T-helper 2 cell treated with Interferon-gamma antibody and Interleukin-4, amounts not matched to agents 5 μg/mL and 100 μg/mL, for 36 hours (primary cell): ENCODE measurements at regions not wholly inside any gene's neighbourhood (a gene's known extent, or its start where the extent isn't known, plus 50 kb on each side); places are given as distances from the start of the nearest gene placed in this dataset.

Experiments used
- DNase-seq: peaks from one replicate; pipeline ENCODE4 v3.0.0; 2021; ENCODE audit warnings: low spot score
- H3K27ac Mint-ChIP-seq: one replicate; pipeline ENCODE4 v1.8.0; 2021; ENCODE audit warnings: mild to moderate bottlenecking, mixed read lengths
- H3K27me3 Mint-ChIP-seq: one replicate; pipeline ENCODE4 v1.8.0; 2021; ENCODE audit warnings: low read depth, mixed read lengths
- H3K36me3 Mint-ChIP-seq: one replicate; pipeline ENCODE4 v1.8.0; 2021; ENCODE audit warnings: low read depth, mixed read lengths
- H3K4me1 Mint-ChIP-seq: one replicate; pipeline ENCODE4 v1.8.0; 2021; ENCODE audit warnings: low read depth, mixed read lengths
- H3K4me3 Mint-ChIP-seq: one replicate; pipeline ENCODE4 v1.8.0; 2022; ENCODE audit warnings: mild to moderate bottlenecking, moderate library complexity, mixed read lengths
- H3K9me3 Mint-ChIP-seq: one replicate; pipeline ENCODE4 v1.8.0; 2021; ENCODE audit warnings: mixed read lengths

GRCh38 chr3:21062831-21063294 is 688.1 kb downstream of the ZNF385D start:
- no peaks in the 10 kb centered on the region for H3K36me3 Mint-ChIP-seq
- H3K9me3 Mint-ChIP-seq = peaks cover 31% of the 10 kb centered on the region
- DNase-seq = no peak
- H3K27ac Mint-ChIP-seq = no peak overlapping the region
- no peaks in the 10 kb centered on the region for H3K4me1 Mint-ChIP-seq
- H3K4me3 Mint-ChIP-seq = no peak overlapping the region
- no peaks in the 10 kb centered on the region for H3K27me3 Mint-ChIP-seq

GRCh38 chr3:21059404-21059803 is 691.6 kb downstream of the ZNF385D start:
- Mint-ChIP-seq H3K36me3 (no peaks in the 10 kb centered on the region), H3K27ac (no peak overlapping the region), H3K4me1 (no peaks in the 10 kb centered on the region), H3K4me3 (no peak overlapping the region), H3K9me3 (peaks cover 33% of the 10 kb centered on the region), H3K27me3 (no peaks in the 10 kb centered on the region)
- DNase-seq = no peak

- Mint-ChIP-seq H3K27me3 (no peaks in the 10 kb centered on the region), H3K4me1 (no peaks in the 10 kb centered on the region), H3K9me3 (peaks cover 26% of the 10 kb centered on the region), H3K36me3 (no peaks in the 10 kb centered on the region), H3K4me3 (no peak overlapping the region), H3K27ac (no peak overlapping the region)
- no peak for DNase-seq
Observed at GRCh38 chr3:21056293-21056692, 694.7 kb downstream of the ZNF385D start.

DNA sequence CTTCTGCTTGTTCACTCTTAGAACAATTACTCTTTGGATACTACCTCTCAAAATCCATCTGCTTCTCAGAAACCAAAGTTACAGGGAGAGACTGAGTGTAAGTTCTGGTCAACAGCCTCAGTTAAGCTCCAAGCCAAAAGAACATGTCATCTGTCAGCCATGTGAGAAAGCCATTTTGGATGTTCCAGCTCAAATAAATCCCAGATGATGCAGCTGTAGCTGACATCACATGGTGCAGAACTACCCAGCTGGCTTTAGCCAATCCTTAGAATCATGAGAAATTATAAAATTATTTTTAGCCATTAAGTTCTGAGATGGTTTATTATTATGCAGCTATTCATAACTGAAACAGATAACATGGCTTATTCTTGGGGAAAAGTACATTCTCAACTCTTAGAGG is 696.0 kb downstream of the ZNF385D start:
- Mint-ChIP-seq H3K27me3 (no peaks in the 10 kb centered on the region), H3K36me3 (no peaks in the 10 kb centered on the region), H3K4me1 (no peaks in the 10 kb centered on the region), H3K27ac (no peak overlapping the region), H3K4me3 (no peak overlapping the region), H3K9me3 (peaks cover 37% of the 10 kb centered on the region)
- DNase-seq = no peak

GRCh38 chr3:21054064-21054463 is 696.9 kb downstream of the ZNF385D start:
- no peak overlapping the region for H3K27ac Mint-ChIP-seq
- H3K9me3 Mint-ChIP-seq = peaks cover 31% of the 10 kb centered on the region
- no peaks in the 10 kb centered on the region for H3K36me3 Mint-ChIP-seq
- H3K27me3 Mint-ChIP-seq = no peaks in the 10 kb centered on the region
- DNase-seq = no peak
- H3K4me3 Mint-ChIP-seq = no peak overlapping the region
- no peaks in the 10 kb centered on the region for H3K4me1 Mint-ChIP-seq

DNA sequence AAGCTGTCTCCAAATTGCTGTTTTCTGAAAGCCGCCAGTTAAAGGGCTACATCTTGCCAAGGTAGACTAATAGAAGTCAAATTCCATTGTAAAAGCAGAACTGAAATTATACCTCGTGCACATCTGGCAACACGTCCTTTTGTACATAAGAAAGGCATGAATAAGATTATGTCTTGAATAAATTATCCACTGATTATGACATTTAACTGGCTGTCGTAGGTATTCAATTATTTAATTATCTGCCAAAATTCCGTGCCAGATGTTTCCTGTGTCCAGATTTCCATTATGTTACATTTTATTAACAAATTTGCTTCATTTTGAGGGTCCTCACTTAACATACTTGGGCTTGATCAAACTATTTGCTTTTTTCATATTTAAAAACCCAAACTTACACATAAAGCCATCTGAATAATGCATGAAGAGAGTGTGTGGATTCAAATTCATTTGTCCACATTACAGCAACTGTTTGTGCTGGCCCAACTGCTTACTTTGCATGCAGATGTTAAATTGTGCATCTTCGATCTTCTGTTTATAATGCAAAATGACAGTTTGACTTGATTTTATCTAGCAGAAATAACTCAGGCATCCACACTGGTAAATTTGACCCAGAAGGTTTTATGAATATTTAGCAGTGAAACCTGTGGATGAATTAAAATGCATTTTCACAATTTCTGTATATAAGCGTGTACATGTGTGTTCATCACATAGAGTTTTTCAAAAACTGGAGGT is 701.5 kb downstream of the ZNF385D start:
- no peaks in the 10 kb centered on the region for H3K36me3 Mint-ChIP-seq
- H3K4me1 Mint-ChIP-seq = no peaks in the 10 kb centered on the region
- no peak overlapping the region for H3K4me3 Mint-ChIP-seq

GRCh38 chr3:21043139-21043538 is 707.9 kb downstream of the ZNF385D start:
- Mint-ChIP-seq H3K27me3 (no peaks in the 10 kb centered on the region), H3K4me1 (no peaks in the 10 kb centered on the region), H3K4me3 (no peak overlapping the region), H3K9me3 (peaks cover 8% of the 10 kb centered on the region), H3K36me3 (no peaks in the 10 kb centered on the region), H3K27ac (no peak overlapping the region)
- no peak for DNase-seq

More for the DNA sequence above, 701.5 kb downstream of the ZNF385D start:
- H3K27me3 Mint-ChIP-seq = no peaks in the 10 kb centered on the region
- no peak for DNase-seq
- H3K9me3 Mint-ChIP-seq = peaks cover 17% of the 10 kb centered on the region
- H3K27ac Mint-ChIP-seq = no peak overlapping the region

DNA sequence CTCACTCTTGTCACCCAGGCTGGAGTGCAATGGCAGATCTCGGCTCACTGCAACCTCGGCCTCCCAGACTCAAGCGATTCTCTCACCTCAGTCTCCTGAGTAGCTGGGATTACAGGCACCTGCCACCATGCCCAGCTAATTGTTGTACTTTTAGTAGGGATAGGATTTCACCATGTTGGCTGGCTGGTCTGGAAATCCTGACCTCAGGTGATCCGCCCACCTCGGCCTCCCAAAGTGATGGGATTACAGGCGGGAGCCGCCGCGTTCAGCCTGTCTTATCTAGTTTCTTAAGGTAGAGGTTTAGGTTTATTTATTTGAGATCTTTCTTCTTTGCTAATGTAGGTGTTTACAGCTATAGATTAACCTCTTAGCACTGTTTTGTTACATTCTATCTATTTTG is 708.8 kb downstream of the ZNF385D start:
- Mint-ChIP-seq H3K4me1 (no peaks in the 10 kb centered on the region), H3K27ac (no peak overlapping the region), H3K36me3 (no peaks in the 10 kb centered on the region), H3K9me3 (peaks cover 13% of the 10 kb centered on the region), H3K27me3 (no peaks in the 10 kb centered on the region), H3K4me3 (no peak overlapping the region)
- DNase-seq = no peak

- no peaks in the 10 kb centered on the region for H3K36me3 Mint-ChIP-seq
- H3K4me3 Mint-ChIP-seq = no peak overlapping the region
- no peaks in the 10 kb centered on the region for H3K27me3 Mint-ChIP-seq
- H3K9me3 Mint-ChIP-seq = peaks cover 13% of the 10 kb centered on the region
- DNase-seq = no peak
- no peak overlapping the region for H3K27ac Mint-ChIP-seq
- H3K4me1 Mint-ChIP-seq = no peaks in the 10 kb centered on the region
Observed at GRCh38 chr3:21041621-21042020, 709.4 kb downstream of the ZNF385D start.

DNA sequence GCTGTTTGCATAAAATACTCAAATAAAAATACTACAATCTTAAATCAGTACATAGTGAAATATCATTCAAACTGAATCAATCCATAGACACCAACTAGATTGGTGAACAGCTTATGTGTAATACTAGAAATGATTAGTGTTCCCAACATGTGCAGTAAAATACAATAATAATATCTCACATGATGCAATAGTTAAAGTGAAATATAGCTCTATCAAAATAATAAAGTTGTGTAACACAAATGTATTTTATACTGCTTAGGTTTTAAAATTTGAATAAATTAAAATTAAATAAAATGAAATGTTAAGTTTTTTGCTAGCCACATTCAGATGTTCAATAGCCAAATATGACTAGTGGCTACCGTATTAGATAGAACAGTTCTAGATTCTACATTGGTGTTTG is 714.1 kb downstream of the ZNF385D start:
- Mint-ChIP-seq H3K27me3 (no peaks in the 10 kb centered on the region), H3K4me3 (no peak overlapping the region), H3K4me1 (no peaks in the 10 kb centered on the region), H3K27ac (no peak overlapping the region), H3K9me3 (peaks cover 11% of the 10 kb centered on the region), H3K36me3 (no peaks in the 10 kb centered on the region)
- DNase-seq = no peak

DNA sequence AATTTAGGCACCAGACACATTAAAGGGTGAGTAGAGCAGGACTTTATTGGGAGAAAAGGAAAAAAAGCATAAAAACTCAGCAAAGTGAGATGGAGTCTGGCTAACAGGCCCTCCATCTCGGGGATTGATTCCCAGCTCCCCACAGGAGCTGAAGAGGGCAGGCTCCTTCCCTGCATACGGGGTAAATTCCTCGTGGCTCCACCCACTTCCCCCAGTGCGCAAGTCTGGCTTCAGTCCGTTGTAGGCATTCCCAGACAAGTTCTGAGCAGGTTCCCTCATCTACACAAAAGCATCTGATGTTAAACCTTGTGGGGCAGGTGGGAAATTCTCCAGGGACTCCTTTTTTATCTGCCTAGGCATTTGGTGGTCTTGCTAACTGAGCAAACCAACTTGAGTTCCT is 722.6 kb downstream of the ZNF385D start:
- no peak overlapping the region for H3K27ac Mint-ChIP-seq

DNA sequence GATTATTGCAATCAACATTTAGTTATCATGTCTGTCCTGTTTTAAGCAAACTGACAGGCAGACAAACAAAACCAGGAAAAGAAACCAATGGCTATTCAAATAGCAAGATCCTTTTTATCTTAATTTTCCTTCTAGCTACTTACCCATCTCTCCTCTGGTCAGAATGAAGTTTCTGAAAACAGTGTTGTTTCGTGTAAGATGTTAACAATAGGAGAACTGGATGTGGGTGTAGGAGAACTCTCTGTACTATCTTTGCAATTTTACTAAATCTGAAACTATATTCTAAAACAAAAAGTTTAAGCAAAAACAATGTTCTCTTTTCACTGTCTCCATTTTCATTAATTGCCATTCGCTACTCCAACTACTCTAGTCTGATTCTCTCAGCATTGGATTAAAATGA is 726.4 kb downstream of the ZNF385D start:
- Mint-ChIP-seq H3K4me1 (no peaks in the 10 kb centered on the region), H3K27ac (no peak overlapping the region), H3K4me3 (no peak overlapping the region), H3K36me3 (no peaks in the 10 kb centered on the region), H3K27me3 (no peaks in the 10 kb centered on the region), H3K9me3 (peaks cover 28% of the 10 kb centered on the region)
- no peak for DNase-seq

More for the DNA sequence above, 722.6 kb downstream of the ZNF385D start:
- no peaks in the 10 kb centered on the region for H3K36me3 Mint-ChIP-seq
- peaks cover 21% of the 10 kb centered on the region for H3K9me3 Mint-ChIP-seq
- no peaks in the 10 kb centered on the region for H3K4me1 Mint-ChIP-seq
- DNase-seq = no peak
- H3K27me3 Mint-ChIP-seq = no peaks in the 10 kb centered on the region
- no peak overlapping the region for H3K4me3 Mint-ChIP-seq

- H3K36me3 Mint-ChIP-seq = no peaks in the 10 kb centered on the region
- no peaks in the 10 kb centered on the region for H3K4me1 Mint-ChIP-seq
- no peaks in the 10 kb centered on the region for H3K27me3 Mint-ChIP-seq
- DNase-seq = no peak
- H3K27ac Mint-ChIP-seq = no peak overlapping the region
- H3K4me3 Mint-ChIP-seq = no peak overlapping the region
- H3K9me3 Mint-ChIP-seq = peaks cover 36% of the 10 kb centered on the region
Observed at GRCh38 chr3:21020681-21021080, 730.3 kb downstream of the ZNF385D start.

GRCh38 chr3:21020043-21020442 is 731.0 kb downstream of the ZNF385D start:
- no peaks in the 10 kb centered on the region for H3K36me3 Mint-ChIP-seq
- no peaks in the 10 kb centered on the region for H3K27me3 Mint-ChIP-seq
- H3K9me3 Mint-ChIP-seq = peaks cover 37% of the 10 kb centered on the region
- H3K4me3 Mint-ChIP-seq = no peak overlapping the region
- no peak for DNase-seq
- no peaks in the 10 kb centered on the region for H3K4me1 Mint-ChIP-seq
- no peak overlapping the region for H3K27ac Mint-ChIP-seq
